ENCODE measurements at regions not wholly inside any gene's neighbourhood (a gene's known extent, or its start where the extent isn't known, plus 50 kb on each side); places are given as distances from the start of the nearest gene placed in this dataset.

DNA sequence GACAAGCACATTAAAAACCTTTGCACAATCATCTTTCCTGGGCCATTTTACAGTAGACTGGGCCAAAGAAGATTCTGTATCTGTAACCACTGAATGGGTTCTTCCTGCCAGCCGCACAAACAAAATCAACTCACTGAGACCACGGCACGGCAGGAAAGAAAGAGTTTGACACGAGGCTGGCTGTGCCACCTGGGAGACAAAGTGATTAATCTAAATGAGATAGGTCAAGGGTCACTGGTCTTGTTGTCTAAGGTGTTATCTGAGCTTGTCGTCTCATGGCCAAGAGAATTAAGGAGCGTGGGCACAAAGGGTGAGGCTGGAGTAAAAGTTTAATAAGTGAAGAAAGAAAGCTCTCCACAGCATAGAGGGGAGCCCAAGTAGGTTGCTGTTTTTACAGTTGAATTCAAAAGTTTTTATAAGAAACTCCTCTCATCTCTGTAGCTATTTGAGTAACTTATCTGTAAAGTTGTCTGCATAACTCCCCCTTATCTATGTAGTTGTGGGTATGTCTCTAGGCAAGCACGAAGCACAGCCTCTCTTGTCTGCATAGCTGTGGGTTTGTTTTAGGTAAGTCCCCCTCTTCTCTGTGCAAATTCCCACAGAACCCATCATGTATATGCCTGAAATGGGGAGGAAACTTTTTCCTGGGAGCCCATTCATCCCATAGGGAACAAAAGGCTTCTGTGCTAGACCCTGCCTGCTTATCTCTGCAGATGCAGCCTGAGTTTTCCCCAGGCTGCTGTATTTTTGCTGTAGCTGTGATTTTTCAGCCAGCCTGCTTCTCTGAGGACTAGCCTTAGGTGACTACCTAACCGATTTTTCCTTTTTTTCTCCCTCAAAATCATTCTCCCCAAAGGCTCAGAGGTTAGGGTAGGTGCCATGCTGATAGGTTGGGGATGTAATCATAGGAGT lies 1314.6 kb upstream of the TMEM132C start (continued):
- TF ChIP-seq, protein P1, sequence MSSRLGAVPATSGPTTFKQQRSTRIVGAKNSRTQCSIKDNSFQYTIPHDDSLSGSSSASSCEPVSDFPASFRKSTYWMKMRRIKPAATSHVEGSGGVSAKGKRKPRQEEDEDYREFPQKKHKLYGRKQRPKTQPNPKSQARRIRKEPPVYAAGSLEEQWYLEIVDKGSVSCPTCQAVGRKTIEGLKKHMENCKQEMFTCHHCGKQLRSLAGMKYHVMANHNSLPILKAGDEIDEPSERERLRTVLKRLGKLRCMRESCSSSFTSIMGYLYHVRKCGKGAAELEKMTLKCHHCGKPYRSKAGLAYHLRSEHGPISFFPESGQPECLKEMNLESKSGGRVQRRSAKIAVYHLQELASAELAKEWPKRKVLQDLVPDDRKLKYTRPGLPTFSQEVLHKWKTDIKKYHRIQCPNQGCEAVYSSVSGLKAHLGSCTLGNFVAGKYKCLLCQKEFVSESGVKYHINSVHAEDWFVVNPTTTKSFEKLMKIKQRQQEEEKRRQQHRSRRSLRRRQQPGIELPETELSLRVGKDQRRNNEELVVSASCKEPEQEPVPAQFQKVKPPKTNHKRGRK (CRISPR knock-in tag; IDR thresholded peaks at IDR 0.05; ENCODE audit: borderline replicate concordance), result no peak
- TF ChIP-seq SP1 (CRISPR knock-in tag; conservative IDR thresholded peaks at IDR 0.05) (no peak), ESRRA (CRISPR knock-in tag; IDR thresholded peaks at IDR 0.05; ENCODE audit: borderline replicate concordance) (no peak), CREB1 (CRISPR knock-in tag; IDR thresholded peaks at IDR 0.05) (no peak), OVOL2 (CRISPR knock-in tag; IDR thresholded peaks at IDR 0.05; ENCODE audit: borderline replicate concordance) (no peak), ZNF423 (CRISPR knock-in tag; IDR thresholded peaks at IDR 0.05) (no peak)

DNA sequence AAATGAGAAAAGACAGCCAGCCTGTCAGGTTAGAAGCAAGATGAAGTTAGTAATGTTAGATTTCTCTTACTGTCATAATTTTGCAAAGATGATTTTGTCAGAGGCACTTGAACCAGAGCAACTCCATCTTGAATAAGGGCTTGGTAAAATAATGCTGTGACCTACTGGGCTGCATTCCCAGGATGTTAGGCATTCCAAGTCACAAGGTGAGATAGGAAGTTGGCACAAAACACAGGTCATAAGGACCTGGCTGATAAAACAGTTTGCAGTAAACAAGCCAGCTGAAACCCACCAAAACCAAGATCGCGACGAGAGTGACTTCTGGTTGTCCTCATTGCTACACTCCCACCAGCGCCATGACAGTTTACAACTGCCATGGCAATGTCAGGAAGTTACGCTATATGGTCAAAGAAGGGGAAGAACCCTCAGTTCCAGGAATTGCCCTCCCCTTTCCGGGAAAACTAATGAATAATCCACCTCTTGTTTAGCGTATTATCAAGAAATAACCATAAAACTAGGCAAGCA lies 1313.5 kb upstream of the TMEM132C start:
- Mint-ChIP-seq H3K4me3 (no peak overlapping the region), H3K36me3 (peaks cover 52% of the 10 kb centered on the region), H3K27ac (no peak overlapping the region), H3K4me1 (no peaks in the 10 kb centered on the region), H3K9me3 (peaks cover 70% of the 10 kb centered on the region), H3K27me3 (ENCODE audit: low read depth) (peaks cover 4% of the 10 kb centered on the region; the same call in 1 of the 2 replicates)
- CTCF ChIA-PET, result no interaction called here
- no peak for DNase-seq (ENCODE audit: low spot score)
- POLR2A ChIA-PET, result no interaction called here
- ATAC-seq, result no peak
- TF ChIP-seq HMGA2 (CRISPR knock-in tag; IDR thresholded peaks at IDR 0.05) (no peak), MXD4 (CRISPR knock-in tag; IDR thresholded peaks at IDR 0.05; ENCODE audit: borderline replicate concordance) (no peak), ATF6 (CRISPR knock-in tag; IDR thresholded peaks at IDR 0.05) (no peak), TP53 (CRISPR knock-in tag; IDR thresholded peaks at IDR 0.05) (no peak), ZNF317 (CRISPR knock-in tag; IDR thresholded peaks at IDR 0.05; ENCODE audit: borderline replicate concordance, low read depth) (no peak), FOXP1 (CRISPR knock-in tag; IDR thresholded peaks at IDR 0.05; ENCODE audit: borderline replicate concordance) (no peak), NR1H2 (CRISPR knock-in tag; IDR thresholded peaks at IDR 0.05) (no peak), ATF3 (CRISPR knock-in tag; conservative IDR thresholded peaks at IDR 0.05) (no peak), PREB (CRISPR knock-in tag; IDR thresholded peaks at IDR 0.05; ENCODE audit: borderline replicate concordance) (no peak)
- TF ChIP-seq, protein P2, sequence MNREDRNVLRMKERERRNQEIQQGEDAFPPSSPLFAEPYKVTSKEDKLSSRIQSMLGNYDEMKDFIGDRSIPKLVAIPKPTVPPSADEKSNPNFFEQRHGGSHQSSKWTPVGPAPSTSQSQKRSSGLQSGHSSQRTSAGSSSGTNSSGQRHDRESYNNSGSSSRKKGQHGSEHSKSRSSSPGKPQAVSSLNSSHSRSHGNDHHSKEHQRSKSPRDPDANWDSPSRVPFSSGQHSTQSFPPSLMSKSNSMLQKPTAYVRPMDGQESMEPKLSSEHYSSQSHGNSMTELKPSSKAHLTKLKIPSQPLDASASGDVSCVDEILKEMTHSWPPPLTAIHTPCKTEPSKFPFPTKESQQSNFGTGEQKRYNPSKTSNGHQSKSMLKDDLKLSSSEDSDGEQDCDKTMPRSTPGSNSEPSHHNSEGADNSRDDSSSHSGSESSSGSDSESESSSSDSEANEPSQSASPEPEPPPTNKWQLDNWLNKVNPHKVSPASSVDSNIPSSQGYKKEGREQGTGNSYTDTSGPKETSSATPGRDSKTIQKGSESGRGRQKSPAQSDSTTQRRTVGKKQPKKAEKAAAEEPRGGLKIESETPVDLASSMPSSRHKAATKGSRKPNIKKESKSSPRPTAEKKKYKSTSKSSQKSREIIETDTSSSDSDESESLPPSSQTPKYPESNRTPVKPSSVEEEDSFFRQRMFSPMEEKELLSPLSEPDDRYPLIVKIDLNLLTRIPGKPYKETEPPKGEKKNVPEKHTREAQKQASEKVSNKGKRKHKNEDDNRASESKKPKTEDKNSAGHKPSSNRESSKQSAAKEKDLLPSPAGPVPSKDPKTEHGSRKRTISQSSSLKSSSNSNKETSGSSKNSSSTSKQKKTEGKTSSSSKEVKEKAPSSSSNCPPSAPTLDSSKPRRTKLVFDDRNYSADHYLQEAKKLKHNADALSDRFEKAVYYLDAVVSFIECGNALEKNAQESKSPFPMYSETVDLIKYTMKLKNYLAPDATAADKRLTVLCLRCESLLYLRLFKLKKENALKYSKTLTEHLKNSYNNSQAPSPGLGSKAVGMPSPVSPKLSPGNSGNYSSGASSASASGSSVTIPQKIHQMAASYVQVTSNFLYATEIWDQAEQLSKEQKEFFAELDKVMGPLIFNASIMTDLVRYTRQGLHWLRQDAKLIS (CRISPR knock-in tag; IDR thresholded peaks at IDR 0.05; ENCODE audit: borderline replicate concordance), result no peak
- TF ChIP-seq, protein P3, sequence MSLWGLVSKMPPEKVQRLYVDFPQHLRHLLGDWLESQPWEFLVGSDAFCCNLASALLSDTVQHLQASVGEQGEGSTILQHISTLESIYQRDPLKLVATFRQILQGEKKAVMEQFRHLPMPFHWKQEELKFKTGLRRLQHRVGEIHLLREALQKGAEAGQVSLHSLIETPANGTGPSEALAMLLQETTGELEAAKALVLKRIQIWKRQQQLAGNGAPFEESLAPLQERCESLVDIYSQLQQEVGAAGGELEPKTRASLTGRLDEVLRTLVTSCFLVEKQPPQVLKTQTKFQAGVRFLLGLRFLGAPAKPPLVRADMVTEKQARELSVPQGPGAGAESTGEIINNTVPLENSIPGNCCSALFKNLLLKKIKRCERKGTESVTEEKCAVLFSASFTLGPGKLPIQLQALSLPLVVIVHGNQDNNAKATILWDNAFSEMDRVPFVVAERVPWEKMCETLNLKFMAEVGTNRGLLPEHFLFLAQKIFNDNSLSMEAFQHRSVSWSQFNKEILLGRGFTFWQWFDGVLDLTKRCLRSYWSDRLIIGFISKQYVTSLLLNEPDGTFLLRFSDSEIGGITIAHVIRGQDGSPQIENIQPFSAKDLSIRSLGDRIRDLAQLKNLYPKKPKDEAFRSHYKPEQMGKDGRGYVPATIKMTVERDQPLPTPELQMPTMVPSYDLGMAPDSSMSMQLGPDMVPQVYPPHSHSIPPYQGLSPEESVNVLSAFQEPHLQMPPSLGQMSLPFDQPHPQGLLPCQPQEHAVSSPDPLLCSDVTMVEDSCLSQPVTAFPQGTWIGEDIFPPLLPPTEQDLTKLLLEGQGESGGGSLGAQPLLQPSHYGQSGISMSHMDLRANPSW (CRISPR knock-in tag; conservative IDR thresholded peaks at IDR 0.05; ENCODE audit: low read depth), result no peak
- TF ChIP-seq, protein P4, sequence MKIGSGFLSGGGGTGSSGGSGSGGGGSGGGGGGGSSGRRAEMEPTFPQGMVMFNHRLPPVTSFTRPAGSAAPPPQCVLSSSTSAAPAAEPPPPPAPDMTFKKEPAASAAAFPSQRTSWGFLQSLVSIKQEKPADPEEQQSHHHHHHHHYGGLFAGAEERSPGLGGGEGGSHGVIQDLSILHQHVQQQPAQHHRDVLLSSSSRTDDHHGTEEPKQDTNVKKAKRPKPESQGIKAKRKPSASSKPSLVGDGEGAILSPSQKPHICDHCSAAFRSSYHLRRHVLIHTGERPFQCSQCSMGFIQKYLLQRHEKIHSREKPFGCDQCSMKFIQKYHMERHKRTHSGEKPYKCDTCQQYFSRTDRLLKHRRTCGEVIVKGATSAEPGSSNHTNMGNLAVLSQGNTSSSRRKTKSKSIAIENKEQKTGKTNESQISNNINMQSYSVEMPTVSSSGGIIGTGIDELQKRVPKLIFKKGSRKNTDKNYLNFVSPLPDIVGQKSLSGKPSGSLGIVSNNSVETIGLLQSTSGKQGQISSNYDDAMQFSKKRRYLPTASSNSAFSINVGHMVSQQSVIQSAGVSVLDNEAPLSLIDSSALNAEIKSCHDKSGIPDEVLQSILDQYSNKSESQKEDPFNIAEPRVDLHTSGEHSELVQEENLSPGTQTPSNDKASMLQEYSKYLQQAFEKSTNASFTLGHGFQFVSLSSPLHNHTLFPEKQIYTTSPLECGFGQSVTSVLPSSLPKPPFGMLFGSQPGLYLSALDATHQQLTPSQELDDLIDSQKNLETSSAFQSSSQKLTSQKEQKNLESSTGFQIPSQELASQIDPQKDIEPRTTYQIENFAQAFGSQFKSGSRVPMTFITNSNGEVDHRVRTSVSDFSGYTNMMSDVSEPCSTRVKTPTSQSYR (CRISPR knock-in tag; IDR thresholded peaks at IDR 0.05), result no peak
- TF ChIP-seq, protein P5, sequence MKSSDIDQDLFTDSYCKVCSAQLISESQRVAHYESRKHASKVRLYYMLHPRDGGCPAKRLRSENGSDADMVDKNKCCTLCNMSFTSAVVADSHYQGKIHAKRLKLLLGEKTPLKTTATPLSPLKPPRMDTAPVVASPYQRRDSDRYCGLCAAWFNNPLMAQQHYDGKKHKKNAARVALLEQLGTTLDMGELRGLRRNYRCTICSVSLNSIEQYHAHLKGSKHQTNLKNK (CRISPR knock-in tag; IDR thresholded peaks at IDR 0.05), result no peak
